Renal cortical epithelial cell (primary cell): ENCODE measurements at regions not wholly inside any gene's neighbourhood (a gene's known extent, or its start where the extent isn't known, plus 50 kb on each side); places are given as distances from the start of the nearest gene placed in this dataset.
A peak's percentile ranks its signal among the peaks of the same experiment; 100 is the strongest.

Experiments
- DNase-seq: peaks from one replicate; pipeline ENCODE4 v3.0.0-alpha.2; 2011; ENCODE audit warnings: low read depth

DNA sequence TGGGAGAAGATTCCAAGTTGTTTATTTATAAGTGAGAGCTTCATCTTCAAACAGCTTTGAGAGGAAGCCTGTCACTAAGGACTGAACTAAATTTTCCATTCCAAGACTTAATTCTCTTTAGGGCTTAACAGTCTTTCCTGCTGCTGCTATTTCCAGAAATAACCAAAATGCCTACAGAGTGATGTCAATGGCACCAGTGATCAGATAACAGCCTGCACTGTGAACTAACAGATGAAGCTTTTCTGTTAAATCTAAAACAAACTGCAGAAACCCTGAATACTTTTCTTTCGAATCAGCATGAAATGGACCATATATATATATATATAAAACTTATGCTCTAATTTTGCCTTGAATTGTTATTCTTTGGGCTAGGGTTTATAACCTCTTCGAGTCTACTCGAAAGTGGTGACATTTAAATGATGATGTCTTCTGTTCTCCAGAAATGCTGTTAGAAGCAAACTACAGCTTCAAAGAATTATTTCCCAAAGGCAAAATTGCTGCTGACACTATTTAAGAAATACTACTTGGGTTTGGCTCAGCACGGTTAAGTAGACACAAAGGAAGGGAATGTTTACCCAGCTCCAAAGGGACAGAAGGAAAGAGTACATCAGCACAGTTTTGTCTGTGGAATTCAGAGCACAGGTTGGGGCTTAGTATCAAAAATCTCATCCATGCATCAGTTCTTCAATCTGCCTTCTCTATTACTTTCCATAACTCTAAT is 238.5 kb upstream of the LRRN1 start:
- no peak for DNase-seq

DNA sequence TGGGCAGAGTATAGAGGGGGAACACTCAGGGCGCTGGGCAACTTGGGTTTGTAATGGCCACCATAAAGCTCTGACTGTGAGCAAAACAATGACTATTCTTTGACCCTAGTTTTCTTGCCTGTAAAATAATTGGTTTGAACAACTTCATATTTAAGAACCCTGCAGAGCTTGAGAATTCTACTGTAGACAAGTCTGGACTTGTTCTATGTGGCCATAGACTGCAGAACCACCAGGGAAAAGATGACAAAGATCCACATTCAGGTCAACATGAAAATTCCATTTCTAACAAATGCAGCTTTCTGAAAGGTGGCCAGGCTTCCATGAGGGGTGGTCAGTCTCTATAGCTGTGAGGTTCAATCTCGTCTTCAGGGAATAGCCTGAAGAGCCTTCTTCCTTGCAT is 239.4 kb upstream of the LRRN1 start:
- no peak for DNase-seq

DNA sequence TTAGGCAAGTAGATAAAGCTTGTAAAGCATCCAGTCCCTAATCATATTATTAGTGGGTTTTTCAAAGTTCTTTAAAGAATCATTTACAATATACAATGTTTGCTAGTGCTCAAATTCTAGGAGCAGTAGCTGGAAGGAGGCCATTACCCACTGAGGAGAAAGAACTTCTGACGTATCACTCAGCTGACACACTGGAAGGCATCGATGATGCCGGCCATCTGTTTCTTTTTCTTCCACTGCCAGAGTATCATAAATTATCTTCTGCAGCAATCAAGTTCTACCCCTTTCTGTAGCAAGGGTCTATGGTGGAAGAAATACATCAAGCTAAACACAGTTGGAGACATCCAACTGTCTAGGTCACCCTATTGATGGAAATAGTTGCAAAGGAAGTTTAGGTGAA is 243.2 kb upstream of the LRRN1 start:
- DNase-seq: no peak

DNA sequence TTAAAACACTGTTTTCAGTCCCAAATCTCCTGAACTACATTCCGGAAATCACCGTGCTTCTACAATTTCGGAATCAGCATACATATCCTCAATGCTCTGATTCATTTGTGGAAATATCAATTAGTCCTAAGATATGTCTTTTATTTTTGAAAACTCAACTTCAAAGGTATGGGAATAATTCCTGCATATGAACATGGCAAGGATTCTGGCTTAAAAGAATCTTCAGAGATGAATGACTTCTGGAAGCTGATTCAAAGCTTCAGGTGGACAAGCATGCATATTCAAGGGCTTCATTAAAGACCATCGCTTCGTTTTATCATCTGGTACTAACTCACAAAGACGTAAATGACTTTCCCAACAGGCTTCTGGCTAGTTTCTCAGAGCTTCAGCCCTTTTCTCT is 246.0 kb upstream of the LRRN1 start:
- DNase-seq: no peak

DNA sequence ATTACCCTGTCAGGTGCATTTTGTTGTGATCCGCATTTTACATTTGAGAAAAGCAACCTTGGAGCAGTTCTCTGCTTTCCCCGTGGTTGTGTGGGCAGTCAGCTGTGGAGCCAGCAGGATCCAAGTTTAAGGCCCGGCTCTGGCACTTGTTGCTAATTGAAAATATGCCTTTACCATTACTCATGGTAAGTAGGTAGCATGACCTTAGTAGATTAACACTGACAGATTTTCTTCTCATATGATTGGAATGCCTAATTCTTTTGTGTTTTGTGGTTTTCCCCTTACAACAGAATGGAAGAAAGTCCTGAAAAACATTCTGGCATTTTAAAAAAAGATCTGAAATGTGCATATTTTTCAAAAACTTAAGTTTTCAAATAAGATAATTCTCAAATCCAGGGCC is 246.5 kb upstream of the LRRN1 start:
- peak; percentile 65 for DNase-seq

DNA sequence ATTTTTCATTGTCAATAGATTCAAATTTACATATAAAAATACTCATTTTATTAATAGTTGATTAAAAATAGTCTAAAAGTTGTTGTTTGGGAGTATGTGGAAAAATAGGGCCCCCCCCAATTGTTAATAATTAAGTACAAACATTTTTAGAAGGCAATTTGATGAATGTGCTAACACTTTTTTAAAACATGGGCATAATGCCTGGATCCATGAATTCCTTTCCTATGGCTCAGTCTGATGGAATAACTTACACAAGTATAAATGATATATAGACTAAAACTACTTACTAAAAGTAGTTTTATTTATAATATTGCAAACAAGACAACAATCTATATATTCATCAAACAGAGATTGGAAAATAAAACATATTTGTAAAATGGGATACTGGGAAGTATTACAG is 247.2 kb upstream of the LRRN1 start:
- DNase-seq: peak; percentile 14

DNA sequence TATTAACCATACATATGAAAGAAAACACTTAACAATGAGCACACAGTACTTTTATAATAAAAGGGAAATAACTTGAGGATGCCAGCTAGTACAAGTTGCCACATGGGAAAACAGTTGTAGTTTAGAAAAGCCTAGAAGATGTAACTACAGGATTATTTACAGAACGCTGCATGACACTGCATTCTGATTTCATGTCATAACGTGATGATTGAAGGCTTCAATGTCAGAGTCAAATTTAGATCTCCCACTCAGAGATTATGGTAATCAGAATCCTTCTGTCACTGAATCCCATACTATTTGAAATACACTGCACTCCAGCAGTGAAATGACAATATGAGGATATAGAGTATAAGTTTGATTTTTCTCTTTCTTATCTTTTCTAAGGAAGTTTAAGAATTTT is 253.9 kb upstream of the LRRN1 start:
- DNase-seq: no peak

DNA sequence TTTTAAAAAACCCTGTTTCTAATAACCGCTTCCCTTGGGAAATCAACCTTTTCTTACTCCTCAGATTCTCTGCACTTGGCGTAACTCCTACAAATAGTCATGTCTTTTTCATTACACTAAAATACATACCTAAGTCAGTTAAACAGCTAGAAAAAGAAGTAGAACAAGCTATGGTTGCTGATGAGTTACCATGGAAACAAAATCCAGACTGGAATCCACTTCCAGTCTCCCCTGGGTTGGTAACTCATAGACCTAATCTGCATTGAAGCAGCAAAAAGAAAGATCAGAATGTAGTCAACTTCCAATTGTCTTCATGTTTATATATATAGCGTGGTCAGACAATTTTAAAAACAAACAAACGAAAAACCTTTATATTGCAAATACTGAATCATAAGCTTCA is 260.8 kb upstream of the LRRN1 start:
- DNase-seq: no peak

DNA sequence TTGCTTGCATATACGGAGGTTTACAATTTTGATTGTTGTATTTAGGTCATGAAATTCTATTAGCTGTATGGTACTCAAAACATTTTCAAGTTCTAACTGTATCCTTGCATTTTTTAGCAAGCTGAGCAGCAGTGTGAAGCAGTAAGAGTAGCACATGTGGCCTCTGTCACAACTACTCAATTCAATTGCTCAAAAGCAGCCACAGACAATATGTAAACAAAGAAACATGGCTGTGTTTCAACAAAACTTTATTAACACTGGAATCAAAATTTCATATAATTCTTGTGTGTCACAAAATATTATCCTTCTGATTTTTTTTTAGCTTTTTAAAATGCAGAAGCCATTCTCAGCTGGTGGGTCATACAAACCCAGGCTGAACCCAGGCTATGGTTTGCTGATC is 266.7 kb upstream of the LRRN1 start:
- no peak for DNase-seq

DNA sequence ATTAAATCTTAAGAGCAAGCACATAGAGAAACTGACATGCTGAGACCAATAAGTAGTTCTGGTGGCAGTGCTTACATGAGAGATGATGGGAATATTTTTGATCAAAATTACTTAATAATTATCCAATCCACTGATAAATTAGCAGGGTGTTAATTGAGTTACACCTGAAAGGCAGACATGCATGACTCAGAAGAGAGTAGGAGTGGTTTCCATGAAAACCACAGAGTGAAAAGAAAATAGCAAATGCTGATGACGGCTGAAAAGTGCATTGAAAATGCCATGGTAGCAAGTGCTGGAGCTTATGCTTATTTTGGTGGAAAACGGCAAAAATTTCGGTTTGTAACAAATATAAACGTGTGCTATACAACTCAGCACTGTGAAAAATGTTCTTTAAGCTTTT is 267.8 kb upstream of the LRRN1 start:
- DNase-seq: peak; percentile 3

DNA sequence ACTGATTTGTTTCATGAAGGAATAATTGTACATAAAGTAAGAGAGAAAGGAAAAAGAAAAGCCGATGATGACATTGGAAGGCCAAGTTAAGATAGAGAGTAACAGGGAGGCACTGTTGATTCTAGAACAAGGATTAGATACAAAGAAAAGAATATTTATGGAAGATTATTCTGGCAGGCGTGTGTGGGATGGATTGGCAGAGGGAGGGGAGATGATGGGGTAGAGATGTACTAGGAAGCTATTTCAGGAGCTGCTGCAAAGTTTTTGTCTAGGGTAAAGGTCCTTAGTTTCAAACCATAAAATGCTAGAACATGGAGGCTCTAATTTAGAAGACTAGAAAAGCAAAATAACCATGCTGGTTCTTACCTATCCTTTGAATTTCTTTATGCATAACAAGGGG is 280.0 kb upstream of the LRRN1 start:
- no peak for DNase-seq

DNA sequence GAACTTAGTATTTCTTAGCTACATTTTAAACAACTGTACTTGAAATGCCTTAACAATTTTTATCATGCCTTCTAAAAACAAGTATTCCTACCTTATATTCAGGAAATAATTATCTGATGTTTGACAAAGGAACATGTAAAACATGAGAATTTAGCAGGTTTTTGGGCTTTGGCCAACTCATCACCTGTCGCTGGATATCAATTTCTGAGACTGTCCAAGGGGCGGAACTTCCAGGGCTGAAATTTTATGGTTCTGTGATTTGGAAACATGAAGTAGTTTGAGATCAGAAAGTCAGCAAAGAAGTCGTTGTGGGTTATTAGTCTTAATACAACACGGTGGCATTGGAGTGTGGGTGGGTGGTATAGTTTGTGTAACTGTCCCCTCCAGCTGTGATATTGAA is 282.2 kb upstream of the LRRN1 start:
- DNase-seq: no peak

DNA sequence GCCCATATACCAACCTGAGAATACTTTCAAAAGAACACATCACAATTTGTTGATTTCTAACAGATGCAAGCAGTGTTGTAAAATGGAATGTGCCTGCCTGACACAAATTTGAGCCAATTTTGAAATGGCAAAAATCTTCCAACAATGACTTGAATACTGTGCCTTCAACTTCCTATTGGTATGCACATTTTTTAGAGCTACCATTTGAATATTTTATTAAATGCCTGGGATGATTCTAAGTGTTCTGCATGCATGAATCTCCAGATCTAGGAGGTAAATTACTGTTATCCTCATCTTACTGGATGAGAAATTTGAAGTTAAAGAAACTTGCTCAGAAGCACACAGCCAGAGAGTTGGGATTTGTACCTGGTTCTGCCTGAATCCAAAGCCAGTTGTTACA is 282.8 kb upstream of the LRRN1 start:
- DNase-seq: no peak

DNA sequence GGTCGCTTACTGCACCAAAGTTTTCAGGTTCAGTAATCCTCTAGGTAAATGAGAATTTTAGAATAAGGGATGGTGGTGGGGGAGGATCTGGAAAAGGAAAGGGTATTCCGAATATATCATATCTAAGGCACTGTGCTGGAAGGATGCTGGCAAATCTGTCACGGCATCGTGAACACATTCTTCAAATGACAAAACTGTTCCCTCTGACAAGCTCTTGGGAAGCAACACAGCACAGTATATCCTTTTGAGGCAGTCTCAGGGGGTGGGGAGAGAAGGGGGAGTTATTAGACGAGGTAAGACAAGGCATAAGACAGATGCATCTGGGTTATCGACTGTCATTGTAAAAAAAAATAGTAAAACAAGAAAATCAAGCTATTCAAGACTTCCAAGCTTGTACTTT is 289.6 kb upstream of the LRRN1 start:
- DNase-seq: no peak

DNA sequence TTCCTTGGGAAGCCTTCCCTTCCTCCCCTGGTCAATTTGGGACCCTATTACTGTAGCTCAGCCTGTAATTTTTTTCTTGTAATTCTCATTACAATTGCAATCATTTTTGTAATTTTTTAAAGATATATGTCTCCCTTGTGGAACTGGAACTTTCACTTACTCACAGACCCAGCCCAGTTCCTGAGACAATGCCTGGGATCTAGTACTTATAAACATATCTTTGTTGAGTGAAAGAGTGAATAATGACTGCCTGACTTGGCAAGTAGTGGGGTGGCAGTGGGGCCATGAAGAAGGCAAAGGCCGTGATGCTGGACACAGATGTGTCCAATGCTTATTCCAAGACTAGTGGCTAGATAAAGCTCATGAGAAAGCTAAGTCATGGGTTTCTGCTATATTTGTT is 294.5 kb upstream of the LRRN1 start:
- DNase-seq: no peak

DNA sequence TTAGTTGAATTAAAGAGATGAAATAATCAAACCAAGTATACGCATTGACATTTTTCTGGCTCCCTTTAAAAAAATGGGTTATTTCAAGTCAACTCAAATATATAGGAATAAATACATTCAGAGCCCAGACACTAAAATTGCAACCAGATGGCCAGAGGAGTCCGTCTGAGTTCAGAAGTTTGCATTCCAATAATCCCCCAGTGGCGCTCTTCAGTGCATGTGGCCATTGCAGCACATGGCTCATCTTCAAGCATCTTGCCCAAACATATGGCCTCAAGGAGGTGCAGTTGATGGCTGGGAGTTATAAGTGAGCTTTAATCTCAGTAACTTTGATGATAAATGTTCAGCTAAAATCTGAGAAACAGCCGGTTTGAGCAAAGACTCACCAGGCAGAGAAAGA is 295.8 kb upstream of the LRRN1 start:
- no peak for DNase-seq

DNA sequence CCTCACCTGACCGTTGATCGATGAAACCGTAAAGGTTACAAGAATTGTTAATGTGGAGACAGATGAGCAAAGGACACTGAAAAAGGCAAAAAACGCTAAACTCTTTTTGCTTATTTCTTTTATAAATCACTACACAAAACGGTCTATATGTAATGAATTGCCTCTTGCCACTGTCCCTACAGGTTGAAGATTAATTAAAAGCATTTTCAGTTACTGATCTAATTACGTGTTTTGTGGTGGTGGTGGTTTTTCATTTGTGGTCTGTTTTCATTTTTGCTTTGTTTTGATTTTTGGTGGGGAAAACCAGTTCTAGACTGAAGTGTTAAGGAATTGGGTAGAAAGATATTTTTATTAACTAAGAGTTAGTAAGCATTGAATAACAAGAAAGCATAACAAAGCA is 299.2 kb upstream of the LRRN1 start:
- no peak for DNase-seq

DNA sequence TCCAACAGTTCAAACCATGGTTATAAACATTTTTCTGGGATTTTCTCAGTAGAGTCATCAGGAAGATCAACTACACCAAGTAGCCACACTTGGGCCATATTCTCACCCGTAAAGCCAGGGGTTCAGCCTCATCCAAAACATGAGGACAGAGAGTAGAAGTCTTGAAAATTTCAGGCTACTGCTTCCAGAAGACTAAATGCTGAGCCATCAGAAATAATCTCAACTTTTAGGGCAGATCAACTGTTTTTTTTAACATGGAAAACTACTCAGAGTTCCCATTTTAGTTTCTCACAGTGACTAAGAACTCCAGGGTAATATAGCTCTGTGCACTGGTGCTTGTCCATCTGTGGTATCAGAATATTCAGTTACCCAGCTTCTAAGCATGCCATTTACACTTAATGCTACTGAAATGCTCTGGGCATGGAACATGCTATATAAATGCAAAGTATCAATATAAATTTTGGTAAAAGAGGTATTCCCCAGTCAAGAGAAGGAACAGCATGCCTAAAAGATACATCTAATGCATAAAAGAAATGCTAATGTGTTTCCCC is 300.1 kb upstream of the LRRN1 start:
- peak; percentile 18 for DNase-seq

DNA sequence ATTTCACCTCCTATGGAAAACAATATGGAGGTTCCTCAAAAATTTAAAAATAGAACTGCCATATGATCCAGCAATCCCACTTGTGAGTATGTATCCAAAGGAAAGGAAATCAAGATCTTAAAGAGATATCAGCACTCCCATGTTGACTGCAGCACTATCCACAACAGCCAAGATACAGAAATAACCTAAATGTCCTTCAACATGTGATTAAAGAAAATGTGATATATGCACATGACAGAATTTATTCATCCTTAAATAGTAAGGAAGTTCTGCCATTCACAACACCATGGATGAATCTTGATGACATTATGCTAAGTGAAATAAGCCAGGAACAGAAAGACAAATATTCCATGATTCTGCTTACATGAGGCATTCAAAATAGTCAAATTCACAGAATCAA is 303.6 kb upstream of the LRRN1 start:
- DNase-seq: no peak

DNA sequence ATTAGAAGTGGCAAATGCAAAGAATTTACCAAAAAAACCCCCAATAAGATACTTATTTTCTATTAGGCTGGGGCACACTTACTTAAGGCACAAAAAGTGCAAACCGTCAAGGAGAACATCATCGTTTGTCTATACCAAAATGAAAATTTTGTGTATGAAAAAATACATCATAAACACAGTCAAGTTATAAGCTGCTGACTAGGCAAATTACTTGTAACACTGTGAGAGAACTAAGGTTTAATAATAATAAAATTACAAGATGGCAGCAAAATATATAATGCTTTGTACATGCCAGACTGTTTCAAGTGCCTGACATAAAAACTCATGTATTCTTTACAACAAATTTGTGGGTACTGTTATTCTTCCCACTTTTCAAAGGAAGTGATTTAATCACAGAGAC is 297.2 kb upstream of the CRBN start:
- DNase-seq: no peak

DNA sequence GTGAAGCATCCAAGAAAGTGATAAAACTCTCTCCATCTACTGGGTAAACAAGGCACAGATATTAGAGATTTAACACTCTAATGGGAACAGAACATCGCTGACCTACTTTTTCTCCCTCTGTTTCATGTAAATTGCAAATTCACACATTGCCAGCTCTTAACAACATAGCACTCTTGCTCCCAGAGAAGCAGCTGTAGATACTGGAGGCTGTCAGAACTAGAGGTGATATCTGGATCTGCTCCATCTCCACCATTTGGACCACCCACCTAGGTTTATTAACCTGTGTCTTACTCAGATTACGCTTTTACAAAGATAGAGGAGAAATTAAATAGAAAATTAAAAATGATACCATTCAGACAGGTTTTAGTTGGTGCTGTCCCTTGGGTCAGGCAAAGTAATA is 289.1 kb upstream of the CRBN start:
- no peak for DNase-seq

DNA sequence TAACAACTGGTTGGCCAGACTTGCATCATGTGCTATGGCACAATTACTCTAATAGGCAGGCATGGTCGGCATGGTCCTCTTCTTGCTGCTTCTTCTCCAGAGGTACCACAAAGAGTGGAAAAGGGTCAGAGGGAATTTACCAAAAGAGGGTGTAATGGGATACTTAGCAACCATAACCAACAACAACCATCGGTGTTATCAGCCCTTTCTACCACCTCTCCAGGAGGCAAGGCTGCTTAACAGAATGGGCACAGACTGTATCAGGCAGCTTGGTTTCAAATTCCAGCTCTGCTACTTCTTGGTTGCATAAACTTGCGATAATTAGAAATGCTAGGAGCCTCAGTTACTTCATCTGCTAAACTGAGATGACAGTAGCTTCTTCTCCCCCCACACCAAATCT is 284.6 kb upstream of the CRBN start:
- no peak for DNase-seq

DNA sequence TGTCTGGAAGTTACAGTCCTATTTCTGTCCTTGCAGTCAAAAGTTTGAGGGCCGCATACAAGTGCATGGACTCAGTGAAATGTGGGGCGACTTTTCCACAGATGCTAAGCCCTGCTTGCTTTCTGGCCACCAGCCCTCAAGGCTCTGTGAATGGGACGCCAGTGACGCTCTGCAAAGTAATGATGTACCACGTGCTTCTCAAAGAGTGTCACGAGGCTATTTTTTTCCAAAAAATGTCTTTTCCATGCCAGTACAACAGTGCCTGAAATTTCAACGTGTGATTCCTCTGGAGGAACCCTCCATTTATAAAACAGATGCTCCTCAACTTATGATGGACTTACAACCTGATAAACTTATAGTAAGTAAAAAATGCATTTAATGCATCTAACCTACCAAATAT is 281.8 kb upstream of the CRBN start:
- DNase-seq: no peak

DNA sequence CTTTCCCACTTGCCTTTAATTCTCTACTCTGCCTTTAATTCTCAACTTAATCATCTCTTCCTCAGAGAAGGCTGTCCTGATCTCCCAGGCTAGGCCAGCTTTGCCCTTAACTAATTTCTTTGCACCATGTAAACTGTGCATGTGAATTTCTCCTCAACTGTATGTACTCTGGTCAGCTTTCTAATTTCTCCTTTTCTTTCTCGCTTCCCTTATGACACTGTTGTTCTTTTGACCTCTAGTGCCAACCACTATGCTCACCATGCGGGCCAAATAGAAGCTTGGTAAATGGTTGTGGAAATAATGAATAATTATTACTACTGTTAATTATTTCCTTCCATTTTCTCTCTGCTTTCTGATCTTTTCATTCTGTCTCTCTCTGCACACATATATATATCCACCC is 269.0 kb upstream of the CRBN start:
- DNase-seq: no peak
